ENCODE measurements at regions not wholly inside any gene's neighbourhood (a gene's known extent, or its start where the extent isn't known, plus 50 kb on each side); places are given as distances from the start of the nearest gene placed in this dataset.
"Not testable (repeated sequence)": the region's sequence is repeated elsewhere in the genome, so short reads cannot be mapped to it uniquely, and the experiment has no call there.

DNA sequence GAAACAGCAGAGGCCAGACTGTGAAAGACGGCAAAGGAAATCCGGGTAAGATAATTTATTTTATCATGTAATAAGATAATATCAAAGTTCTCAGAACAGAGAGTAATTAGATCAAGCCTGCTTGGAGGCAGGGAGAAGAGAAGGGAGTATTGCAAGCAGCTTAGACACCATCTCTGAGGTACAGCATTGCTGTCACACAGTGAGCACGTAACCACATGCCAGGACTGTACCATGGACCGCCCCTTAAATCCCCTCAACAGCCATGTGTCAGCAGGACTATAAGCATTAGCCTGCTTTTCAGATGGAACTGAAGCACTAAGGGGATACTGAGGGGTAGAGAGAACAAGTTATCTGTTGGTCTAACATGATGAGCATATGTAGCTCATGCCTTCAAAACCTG, 141.5 kb downstream of the C6orf118 start:
- DNase-seq (ENCODE audit: low read depth) = no peak

DNA sequence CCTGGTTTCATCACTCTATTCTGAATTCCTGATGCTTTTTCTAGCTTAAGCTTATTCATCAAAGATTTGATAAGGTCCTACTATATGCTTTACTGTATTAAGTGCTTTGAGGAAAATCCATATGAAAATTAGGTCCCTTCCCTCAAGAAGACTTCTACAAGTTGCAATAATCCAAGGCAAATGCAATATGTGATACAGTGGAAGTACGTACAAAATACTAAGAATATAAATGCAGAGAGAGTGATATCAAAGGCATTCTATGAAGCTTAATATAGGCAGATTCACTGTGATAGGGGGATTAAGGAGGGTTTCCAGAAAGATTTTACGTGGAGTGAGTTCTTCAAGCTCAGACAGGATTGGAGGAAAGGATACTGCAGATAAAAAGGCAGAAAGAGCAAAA, 142.1 kb downstream of the C6orf118 start:
- DNase-seq (ENCODE audit: low read depth) = no peak

DNA sequence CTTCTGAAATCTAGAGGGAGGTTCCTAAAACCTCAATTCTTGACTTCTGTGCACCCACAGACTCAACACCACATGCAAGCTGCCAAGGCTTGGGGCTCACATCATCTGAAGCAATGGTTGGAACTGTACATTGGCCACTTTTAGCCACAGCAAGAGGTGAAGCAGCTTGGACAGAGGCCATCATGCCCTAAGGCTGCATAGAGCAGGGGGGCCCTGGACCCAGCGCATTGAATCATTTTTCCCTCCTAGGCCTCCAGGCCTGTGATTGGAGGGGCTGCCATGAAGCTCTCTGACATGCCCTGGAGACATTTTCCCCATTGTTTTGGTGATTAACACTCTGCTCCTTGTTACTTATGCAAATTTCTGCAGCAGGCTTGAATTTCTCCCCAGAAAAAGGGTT, 145.9 kb downstream of the C6orf118 start:
- no peak for DNase-seq (ENCODE audit: low read depth)

DNA sequence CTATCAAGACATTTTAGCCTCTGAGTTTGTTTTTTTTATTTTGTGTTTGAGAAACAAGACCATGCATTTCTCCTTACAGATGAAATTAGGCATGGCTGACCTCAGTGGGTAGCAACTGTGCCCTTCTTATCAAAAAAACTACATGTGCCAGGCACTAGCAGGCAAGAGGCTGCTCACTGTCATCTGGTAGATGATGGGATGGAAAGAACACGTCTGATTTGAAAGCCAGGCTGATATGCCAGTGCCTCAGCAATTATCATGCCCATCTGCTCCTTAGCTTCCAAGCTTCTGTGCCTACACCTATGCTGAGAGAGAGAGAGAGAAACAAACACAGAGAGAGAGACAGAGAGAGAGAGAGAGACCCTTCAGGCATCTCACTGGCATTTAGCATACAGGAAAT, 149.9 kb downstream of the C6orf118 start:
- DNase-seq (ENCODE audit: low read depth) = no peak

GRCh38 chr6:165146456-165146855, 162.9 kb downstream of the C6orf118 start:
- DNase-seq (ENCODE audit: low read depth) = no peak

DNA sequence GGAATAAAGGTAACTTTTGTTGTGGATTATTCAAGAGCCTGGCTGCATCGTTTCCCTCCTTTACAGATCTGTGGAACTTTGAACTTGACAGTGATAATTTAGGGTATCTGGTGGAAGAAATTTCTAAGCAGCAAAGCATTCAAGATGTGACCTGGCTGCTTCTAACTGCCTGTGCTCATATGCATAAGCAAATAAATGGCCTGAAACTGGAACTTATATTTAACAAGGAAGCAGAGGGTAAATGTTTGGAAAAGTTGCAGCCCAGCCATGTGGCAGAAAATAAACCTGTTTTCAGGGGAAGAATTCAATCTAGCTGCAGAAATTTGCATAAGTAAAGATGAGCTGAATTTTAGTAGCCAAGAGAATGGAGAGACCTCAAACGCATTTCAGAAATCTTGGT, 173.5 kb downstream of the C6orf118 start:
- DNase-seq (ENCODE audit: low read depth) = no peak

DNA sequence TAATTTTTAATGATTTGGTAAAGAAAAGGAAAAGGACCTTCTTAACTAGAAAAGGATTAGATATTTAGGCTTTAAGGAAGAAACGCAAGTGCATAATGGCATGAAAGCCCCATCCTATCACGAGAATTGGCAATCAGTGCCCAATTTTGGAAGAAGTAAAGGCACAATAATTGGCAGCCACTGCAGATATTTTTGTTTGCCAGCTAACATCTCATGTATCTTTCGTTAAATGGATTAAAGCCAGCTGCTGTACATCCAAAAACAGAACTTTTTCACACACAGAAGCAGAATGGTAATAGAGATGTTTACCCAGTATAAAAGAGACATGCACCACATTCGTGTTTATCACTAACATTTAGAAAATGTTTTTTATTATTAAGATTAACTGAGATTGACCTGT, 180.3 kb downstream of the C6orf118 start:
- no peak for DNase-seq (ENCODE audit: low read depth)

- DNase-seq (ENCODE audit: low read depth) = not testable (repeated sequence)
Measured at GRCh38 chr6:165127743-165128142, 181.7 kb downstream of the C6orf118 start.

- DNase-seq (ENCODE audit: low read depth) = not testable (repeated sequence)
Measured at GRCh38 chr6:165124681-165125080, 184.7 kb downstream of the C6orf118 start.

DNA sequence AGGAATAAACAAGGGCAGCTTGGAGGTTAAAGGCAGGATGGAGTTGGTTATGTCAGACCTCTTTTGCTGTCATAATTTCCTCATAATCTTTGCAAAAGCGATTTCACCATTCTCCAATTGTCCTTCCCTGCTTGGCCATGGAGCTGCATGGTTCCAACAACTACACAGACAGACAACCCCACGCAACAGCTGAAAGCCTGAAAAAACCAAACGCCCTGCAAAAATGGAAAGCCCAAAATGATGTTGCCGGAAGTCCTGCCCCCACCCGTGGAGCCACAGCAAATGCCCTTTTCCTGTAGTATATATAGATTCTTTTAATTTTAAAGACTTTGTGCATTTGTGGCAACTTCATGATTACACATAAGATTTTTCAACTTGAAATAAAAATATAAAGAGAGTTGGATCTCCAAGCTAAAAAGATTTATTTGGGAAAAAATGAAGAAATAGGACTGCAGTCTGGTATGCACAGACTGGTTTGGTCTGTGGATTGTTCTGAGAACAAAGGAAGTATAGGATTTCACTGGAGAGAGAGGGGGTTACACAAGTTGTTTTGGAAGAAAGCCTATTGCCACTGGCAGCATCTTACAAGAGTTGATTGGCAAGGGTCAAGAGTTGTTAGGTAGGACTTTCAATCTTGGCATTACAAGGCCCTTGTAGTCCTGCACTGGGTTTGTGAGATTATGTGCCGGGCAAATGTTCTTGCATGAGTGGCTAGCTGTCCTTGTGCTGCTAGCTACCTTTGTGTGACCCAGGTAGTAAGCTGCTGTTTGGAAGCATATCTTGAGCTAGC, 190.0 kb downstream of the C6orf118 start:
- DNase-seq (ENCODE audit: low read depth) = no peak

GRCh38 chr6:165118736-165119135, 190.7 kb downstream of the C6orf118 start:
- DNase-seq (ENCODE audit: low read depth) = no peak

GRCh38 chr6:165117806-165118205, 191.6 kb downstream of the C6orf118 start:
- no peak for DNase-seq (ENCODE audit: low read depth)

DNA sequence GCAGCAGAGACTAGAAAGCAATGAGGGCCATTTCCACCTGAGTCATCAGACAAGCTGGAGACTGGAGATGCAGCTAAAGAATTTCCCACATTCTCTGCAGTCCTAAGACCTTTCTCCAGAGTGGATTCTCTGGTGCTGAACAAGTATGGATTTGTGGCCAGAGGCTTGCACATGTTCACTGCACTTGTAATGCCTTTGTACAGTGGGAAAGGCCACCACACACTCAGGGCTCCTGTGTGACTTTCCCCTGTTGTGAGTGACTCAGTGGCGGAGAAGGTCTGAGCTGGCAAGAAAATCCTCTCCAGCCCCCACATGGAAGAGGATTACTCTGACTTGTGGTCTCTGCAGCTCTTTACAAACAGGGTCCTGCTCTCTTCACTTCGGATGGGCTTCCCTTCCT, 192.3 kb downstream of the C6orf118 start:
- DNase-seq (ENCODE audit: low read depth) = no peak

- DNase-seq (ENCODE audit: low read depth) = no peak
Measured at GRCh38 chr6:165110860-165111259, 198.5 kb downstream of the C6orf118 start.

GRCh38 chr6:165109011-165109410, 200.4 kb downstream of the C6orf118 start:
- no peak for DNase-seq (ENCODE audit: low read depth)

DNA sequence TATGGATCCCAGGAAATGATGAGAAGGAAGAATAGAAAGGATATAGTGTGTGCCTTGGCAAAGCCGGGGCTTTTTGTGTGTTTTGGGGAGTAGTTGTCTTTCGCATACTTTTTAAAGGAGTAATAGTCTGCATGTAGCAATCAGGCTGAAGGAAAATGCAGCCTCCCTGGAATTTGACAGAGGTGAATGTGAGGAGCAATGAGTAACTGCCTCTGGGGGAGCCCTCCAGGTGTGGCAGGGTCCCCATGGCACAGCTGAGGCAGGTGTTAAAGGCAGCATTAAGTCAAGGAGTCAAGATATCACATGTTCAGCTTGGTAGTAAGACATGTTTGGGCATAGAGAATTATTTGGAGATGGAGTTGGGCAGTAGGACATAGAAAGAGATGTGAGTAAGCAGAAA, 203.1 kb downstream of the C6orf118 start:
- DNase-seq (ENCODE audit: low read depth) = no peak

GRCh38 chr6:165098165-165098564, 211.2 kb downstream of the C6orf118 start:
- DNase-seq (ENCODE audit: low read depth) = no peak

GRCh38 chr6:165096868-165097267, 212.5 kb downstream of the C6orf118 start:
- no peak for DNase-seq (ENCODE audit: low read depth)

GRCh38 chr6:165096209-165096608, 213.2 kb downstream of the C6orf118 start:
- DNase-seq (ENCODE audit: low read depth) = no peak

GRCh38 chr6:165092881-165093595, 216.4 kb downstream of the C6orf118 start:
- no peak for DNase-seq (ENCODE audit: low read depth)

- DNase-seq (ENCODE audit: low read depth) = no peak
Measured at GRCh38 chr6:165091121-165091785, 218.2 kb downstream of the C6orf118 start.

- DNase-seq (ENCODE audit: low read depth) = no peak
Measured at GRCh38 chr6:165090242-165090641, 219.2 kb downstream of the C6orf118 start.

DNA sequence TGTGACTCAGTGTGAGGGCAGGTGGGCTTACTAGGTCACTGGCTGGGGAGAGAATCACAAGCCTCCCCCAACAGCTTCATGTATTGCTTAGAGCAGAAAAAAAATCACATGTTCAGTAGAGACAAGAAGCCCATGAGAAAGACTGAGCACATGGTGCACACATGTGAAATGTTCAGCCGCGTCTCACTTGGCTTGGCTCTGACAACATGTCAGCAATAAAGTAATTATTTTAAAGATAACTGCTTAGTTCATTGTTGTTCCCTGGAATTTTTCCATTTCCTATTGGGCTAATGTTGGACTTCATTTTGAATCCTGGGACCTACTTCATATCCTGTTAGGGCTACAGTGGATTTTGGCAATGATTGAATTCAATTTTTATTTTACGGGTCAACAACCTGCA, 222.6 kb downstream of the C6orf118 start:
- no peak for DNase-seq (ENCODE audit: low read depth)

All from HS-5 (cell line).